HCT116 (cell line): ENCODE measurements at regions not wholly inside any gene's neighbourhood (a gene's known extent, or its start where the extent isn't known, plus 50 kb on each side); places are given as distances from the start of the nearest gene placed in this dataset.

ENCODE experiments used
- ATAC-seq: fragments of 200-7000 bp; cut with Tn5 transposase; 2 replicates; pipeline ENCODE4 v1.9.1; 2020; ENCODE audit warnings: mild to moderate bottlenecking, moderate library complexity
- BruUV-seq: library from RNA; stranded (reverse); fragments of 400-500 nt; replicated peaks from 2 replicates; lab custom pipeline; 2021; lab: Mats Ljungman, UMichigan
- CTCF ChIA-PET: fragments of 300-600 bp; sonication (Branson Sonifier 250); formaldehyde crosslinking; loops from one replicate; lab custom pipeline; 2021; ENCODE audit warnings: antibody characterized with exemption; lab: Charles Lee
- POLR2A ChIA-PET: fragments of 300-600, 350-600 bp; sonication (Branson Sonifier 250); formaldehyde crosslinking; loops from one replicate; lab custom pipeline; 2021; ENCODE audit warnings: antibody characterized with exemption; lab: Charles Lee
- RAD21 ChIA-PET, 2 experiments: fragments of 300-600 bp; sonication (Branson Sonifier 250); formaldehyde crosslinking; loops; one replicate each; lab custom pipeline; 2023; ENCODE audit warnings: low total read pairs in 2 of 2; ENCODE audit not compliant: uncharacterized antibody in 2 of 2, unreplicated experiment in 2 of 2, low non-redundant PET in 1 of 2; lab: Charles Lee
- DNase-seq: peaks from one replicate; pipeline ENCODE4 v3.0.0-alpha.2; 2010; ENCODE audit warnings: low read depth, low spot score
- H2AFZ ChIP-seq: fragments of 200-600 bp; shearing (Covaris generic), sonication (generic); 2 replicates; pipeline ENCODE4 v1.6.1; 2017; ENCODE audit warnings: low read depth, mixed run types, mixed read lengths, antibody characterized with exemption, low read length; ENCODE audit not compliant: poor library complexity, severe bottlenecking
- H3K27ac ChIP-seq: 2 replicates; pipeline ENCODE4 v1.5.1; 2012; ENCODE audit warnings: low read depth, low read length
- H3K27me3 ChIP-seq: fragments of 200-600 bp; sonication (generic); 2 replicates; pipeline ENCODE4 v1.6.1; 2016; ENCODE audit warnings: mixed run types, low read length, mixed read lengths; ENCODE audit not compliant: insufficient read depth
- H3K36me3 ChIP-seq, 2 experiments: fragments of 200-500 bp in 1 of 2; fragments of 200-600 bp in 1 of 2; sonication (Bioruptor generic) in 1 of 2; sonication (generic) in 1 of 2; 2 replicates each; pipeline versions ENCODE4 v1.5.1 to v1.6.1; 2014 to 2016; ENCODE audit warnings: low read length in 2 of 2, inconsistent platforms in 1 of 2, mixed read lengths in 1 of 2, mixed run types in 1 of 2; ENCODE audit not compliant: insufficient read depth in 2 of 2, control insufficient read depth in 1 of 2
- H3K4me1 ChIP-seq, 2 experiments: fragments of 200-600 bp in 1 of 2; sonication (generic) in 1 of 2; 2 replicates each; pipeline versions ENCODE4 v1.5.1 to v1.6.1; 2012 to 2017; ENCODE audit warnings: low read length in 2 of 2, inconsistent platforms in 1 of 2, mild to moderate bottlenecking in 1 of 2, mixed read lengths in 1 of 2, mixed run types in 1 of 2, moderate library complexity in 1 of 2; ENCODE audit not compliant: insufficient read depth in 2 of 2, control insufficient read depth in 1 of 2
- H3K4me2 ChIP-seq: fragments of 200-600 bp; sonication (generic); 2 replicates; pipeline ENCODE4 v1.6.1; 2017; ENCODE audit warnings: mixed run types, low read length, mixed read lengths
- H3K4me3 ChIP-seq, 2 experiments: fragments of 200-600 bp in 1 of 2; sonication (generic) in 1 of 2; replicated peaks in 1 of 2; 2 replicates each; pipeline ENCODE4 v1.5.1; 2011 to 2016; ENCODE audit warnings: low read length in 2 of 2, control low read depth in 1 of 2, low read depth in 1 of 2, mild to moderate bottlenecking in 1 of 2, mixed read lengths in 1 of 2, mixed run types in 1 of 2
- H3K79me2 ChIP-seq: fragments of 200-600 bp; sonication (generic); 2 replicates; pipeline ENCODE4 v1.6.1; 2017; ENCODE audit warnings: mild to moderate bottlenecking, mixed run types, low read length, moderate library complexity, mixed read lengths; ENCODE audit not compliant: insufficient read depth
- H3K9ac ChIP-seq: fragments of 200-600 bp; sonication (generic); 2 replicates; pipeline ENCODE4 v1.6.1; 2016; ENCODE audit warnings: low read length, mixed read lengths
- H3K9me2 ChIP-seq: fragments of 200-600 bp; sonication (generic), shearing (Covaris generic); 2 replicates; pipeline ENCODE4 v1.6.1; 2017; ENCODE audit warnings: mixed run types, mild to moderate bottlenecking, moderate library complexity; ENCODE audit not compliant: insufficient read depth
- H3K9me3 ChIP-seq, 2 experiments: fragments of 200-500 bp in 1 of 2; fragments of 200-600 bp in 1 of 2; sonication (Bioruptor generic) in 1 of 2; sonication (generic) in 1 of 2; 2 replicates each; pipeline ENCODE4 v1.6.1; 2014 to 2017; ENCODE audit warnings: low read length in 2 of 2, mixed read lengths in 2 of 2, inconsistent platforms in 1 of 2, low read depth in 1 of 2, mild to moderate bottlenecking in 1 of 2, mixed run types in 1 of 2, moderate library complexity in 1 of 2; ENCODE audit not compliant: control insufficient read depth in 1 of 2, insufficient read depth in 1 of 2
- H4K20me1 ChIP-seq: fragments of 200-600 bp; sonication (generic), shearing (Covaris generic); 2 replicates; pipeline ENCODE4 v1.6.1; 2017; ENCODE audit warnings: mixed run types, mild to moderate bottlenecking, moderate library complexity; ENCODE audit not compliant: insufficient read depth
- ELF1 ChIP-seq: IDR thresholded peaks from 2 replicates; pipeline ENCODE4 v1.6.1; 2012; ENCODE audit warnings: low read depth, borderline replicate concordance
- MAX ChIP-seq: IDR thresholded peaks from 2 replicates; pipeline ENCODE4 v1.6.1; 2012
- POLR2AphosphoS5 ChIP-seq: IDR thresholded peaks from 2 replicates; pipeline ENCODE4 v1.6.1; 2011; ENCODE audit warnings: mild to moderate bottlenecking, low read depth, low read length, moderate library complexity
- REST ChIP-seq: IDR thresholded peaks from 2 replicates; pipeline ENCODE4 v1.6.1; 2012; ENCODE audit warnings: low read depth
- SIN3A ChIP-seq: IDR thresholded peaks from 2 replicates; pipeline ENCODE4 v1.6.1; 2012; ENCODE audit warnings: low read depth
- SP1 ChIP-seq: IDR thresholded peaks from 2 replicates; pipeline ENCODE4 v1.6.1; 2012; ENCODE audit warnings: low read depth
- TCF7L2 ChIP-seq: IDR thresholded peaks from 2 replicates; pipeline ENCODE4 v1.7.0; 2011; ENCODE audit warnings: borderline replicate concordance, inconsistent platforms; ENCODE audit not compliant: insufficient read depth, insufficient read length; ENCODE audit errors: extremely low read depth
- YY1 ChIP-seq: IDR thresholded peaks from 2 replicates; pipeline ENCODE4 v1.6.1; 2011; ENCODE audit warnings: low read length, low read depth, moderate library complexity, mild to moderate bottlenecking; ENCODE audit not compliant: insufficient replicate concordance; ENCODE audit errors: extremely low read depth
- intact Hi-C: fragments of 100-400 bp; cut with micrococcal nuclease; formaldehyde crosslinking; loops from 2 replicates; pipeline ENCODE4 v1.10.0; 2022
- TF ChIP-seq, protein P1 (sequence below), 3 experiments: fragments of 200-600 bp in 1 of 3; sonication (generic) in 1 of 3; IDR thresholded peaks in 2 of 3; conservative IDR thresholded peaks in 1 of 3; 2 replicates each; pipeline ENCODE4 v1.5.1; 2012 to 2017; ENCODE audit warnings: low read depth in 2 of 3, low read length in 2 of 3, antibody characterized with exemption in 1 of 3, borderline replicate concordance in 1 of 3, control low read depth in 1 of 3, mild to moderate bottlenecking in 1 of 3, mixed read lengths in 1 of 3, mixed run types in 1 of 3, moderate library complexity in 1 of 3; ENCODE audit not compliant: insufficient read depth in 1 of 3
- TF ChIP-seq, protein P2 (sequence below): IDR thresholded peaks from 2 replicates; pipeline ENCODE4 v1.6.1; 2011; ENCODE audit warnings: mild to moderate bottlenecking, low read length, moderate library complexity; ENCODE audit not compliant: insufficient replicate concordance; ENCODE audit errors: extremely low read depth

DNA sequence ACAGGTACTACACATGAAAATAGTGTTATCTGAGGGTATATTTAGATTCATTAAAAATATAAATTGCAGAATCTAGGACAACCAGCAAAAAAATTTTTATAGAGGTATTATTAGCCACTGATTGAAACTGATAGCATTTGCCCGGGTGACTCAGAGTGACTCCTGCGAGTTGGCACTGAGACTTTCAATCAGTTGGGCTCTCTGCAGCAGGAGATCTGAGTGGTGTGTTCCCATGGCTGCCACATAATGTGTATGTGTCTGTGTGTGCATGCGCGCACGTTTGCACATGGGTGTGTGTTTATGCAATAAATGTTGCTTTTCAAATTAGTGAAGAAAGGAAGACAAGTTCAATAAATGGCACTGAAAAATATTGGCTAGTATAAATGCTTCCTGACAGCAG is 100.1 kb upstream of the MRPS30 start:
- Histone ChIP-seq H3K9me3 (no peaks in the 10 kb centered on the region), H3K36me3 (no peaks in the 10 kb centered on the region), H4K20me1 (no peaks in the 10 kb centered on the region), H3K4me2 (no peak overlapping the region), H3K27me3 (no peaks in the 10 kb centered on the region), H3K4me1 (no peaks in the 10 kb centered on the region), H3K27ac (no peak overlapping the region), H3K9me2 (no peaks in the 10 kb centered on the region), H3K79me2 (no peaks in the 10 kb centered on the region), H2AFZ (no peak overlapping the region), H3K9ac (no peak overlapping the region), H3K4me3 (no peak overlapping the region)
- TF ChIP-seq YY1 (no peak), POLR2AphosphoS5 (no peak)
- POLR2A ChIA-PET = no interaction called here
- intact Hi-C loops = no loop called here
- CTCF ChIA-PET = no interaction called here
- RAD21 ChIA-PET = no interaction called here
- no peak for ATAC-seq
- BruUV-seq = no TSS peak
- DNase-seq = no peak

- Histone ChIP-seq H2AFZ (no peak overlapping the region), H3K9me3 (no peaks in the 10 kb centered on the region), H3K79me2 (no peaks in the 10 kb centered on the region), H3K4me1 (no peaks in the 10 kb centered on the region), H3K4me3 (no peak overlapping the region), H3K9me2 (no peaks in the 10 kb centered on the region), H4K20me1 (no peaks in the 10 kb centered on the region), H3K9ac (no peak overlapping the region), H3K27me3 (no peaks in the 10 kb centered on the region), H3K4me2 (no peak overlapping the region), H3K27ac (no peak overlapping the region), H3K36me3 (no peaks in the 10 kb centered on the region)
- no TSS peak for BruUV-seq
- DNase-seq = no peak
- ChIA-PET POLR2A (no interaction called here), RAD21 (no interaction called here), CTCF (no interaction called here)
- no peak for ATAC-seq
- intact Hi-C loops = no loop called here
- no peak for TF ChIP-seq TCF7L2
- TF ChIP-seq POLR2AphosphoS5 = no peak
- no peak for TF ChIP-seq SP1
- TF ChIP-seq, protein P1, sequence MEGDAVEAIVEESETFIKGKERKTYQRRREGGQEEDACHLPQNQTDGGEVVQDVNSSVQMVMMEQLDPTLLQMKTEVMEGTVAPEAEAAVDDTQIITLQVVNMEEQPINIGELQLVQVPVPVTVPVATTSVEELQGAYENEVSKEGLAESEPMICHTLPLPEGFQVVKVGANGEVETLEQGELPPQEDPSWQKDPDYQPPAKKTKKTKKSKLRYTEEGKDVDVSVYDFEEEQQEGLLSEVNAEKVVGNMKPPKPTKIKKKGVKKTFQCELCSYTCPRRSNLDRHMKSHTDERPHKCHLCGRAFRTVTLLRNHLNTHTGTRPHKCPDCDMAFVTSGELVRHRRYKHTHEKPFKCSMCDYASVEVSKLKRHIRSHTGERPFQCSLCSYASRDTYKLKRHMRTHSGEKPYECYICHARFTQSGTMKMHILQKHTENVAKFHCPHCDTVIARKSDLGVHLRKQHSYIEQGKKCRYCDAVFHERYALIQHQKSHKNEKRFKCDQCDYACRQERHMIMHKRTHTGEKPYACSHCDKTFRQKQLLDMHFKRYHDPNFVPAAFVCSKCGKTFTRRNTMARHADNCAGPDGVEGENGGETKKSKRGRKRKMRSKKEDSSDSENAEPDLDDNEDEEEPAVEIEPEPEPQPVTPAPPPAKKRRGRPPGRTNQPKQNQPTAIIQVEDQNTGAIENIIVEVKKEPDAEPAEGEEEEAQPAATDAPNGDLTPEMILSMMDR (IDR thresholded peaks at IDR 0.05 in 2 of 3, conservative IDR thresholded peaks at IDR 0.05 in 1 of 3; ENCODE audit: borderline replicate concordance in 1 of 3, insufficient read depth in 1 of 3, low read depth in 2 of 3, low read length in 2 of 3) = no peak
- TF ChIP-seq MAX = no peak
- no peak for TF ChIP-seq ELF1
- TF ChIP-seq, protein P2, sequence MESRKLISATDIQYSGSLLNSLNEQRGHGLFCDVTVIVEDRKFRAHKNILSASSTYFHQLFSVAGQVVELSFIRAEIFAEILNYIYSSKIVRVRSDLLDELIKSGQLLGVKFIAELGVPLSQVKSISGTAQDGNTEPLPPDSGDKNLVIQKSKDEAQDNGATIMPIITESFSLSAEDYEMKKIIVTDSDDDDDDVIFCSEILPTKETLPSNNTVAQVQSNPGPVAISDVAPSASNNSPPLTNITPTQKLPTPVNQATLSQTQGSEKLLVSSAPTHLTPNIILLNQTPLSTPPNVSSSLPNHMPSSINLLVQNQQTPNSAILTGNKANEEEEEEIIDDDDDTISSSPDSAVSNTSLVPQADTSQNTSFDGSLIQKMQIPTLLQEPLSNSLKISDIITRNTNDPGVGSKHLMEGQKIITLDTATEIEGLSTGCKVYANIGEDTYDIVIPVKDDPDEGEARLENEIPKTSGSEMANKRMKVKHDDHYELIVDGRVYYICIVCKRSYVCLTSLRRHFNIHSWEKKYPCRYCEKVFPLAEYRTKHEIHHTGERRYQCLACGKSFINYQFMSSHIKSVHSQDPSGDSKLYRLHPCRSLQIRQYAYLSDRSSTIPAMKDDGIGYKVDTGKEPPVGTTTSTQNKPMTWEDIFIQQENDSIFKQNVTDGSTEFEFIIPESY = no peak
- no peak for TF ChIP-seq YY1
- TF ChIP-seq REST = no peak
- TF ChIP-seq SIN3A = no peak
Measured at GRCh38 chr5:44707721-44708120, 101.0 kb upstream of the MRPS30 start.
